ENCODE measurements at regions not wholly inside any gene's neighbourhood (a gene's known extent, or its start where the extent isn't known, plus 50 kb on each side); places are given as distances from the start of the nearest gene placed in this dataset.
"Not testable (repeated sequence)": the region's sequence is repeated elsewhere in the genome, so short reads cannot be mapped to it uniquely, and the experiment has no call there.

- CTCF ChIA-PET = no interaction called here
- POLR2A ChIA-PET = no interaction called here
These were observed 578.7 kb upstream of the NRP1 start for GRCh38 chr10:33913194-33913593.

- POLR2A ChIA-PET, CTCF ChIA-PET: not testable (repeated sequence)
These were observed 575.0 kb upstream of the NRP1 start for GRCh38 chr10:33909476-33909875.

GRCh38 chr10:33901166-33901565 is 566.7 kb upstream of the NRP1 start:
- POLR2A ChIA-PET = no interaction called here
- CTCF ChIA-PET = no interaction called here

GRCh38 chr10:33900596-33900995 is 566.1 kb upstream of the NRP1 start:
- ChIA-PET POLR2A (no interaction called here), CTCF (no interaction called here)

GRCh38 chr10:33899578-33900531 is 565.4 kb upstream of the NRP1 start:
- ChIA-PET POLR2A (no interaction called here), CTCF (no interaction called here)

GRCh38 chr10:33897291-33897752 is 562.9 kb upstream of the NRP1 start:
- POLR2A ChIA-PET = no interaction called here
- CTCF ChIA-PET = no interaction called here

GRCh38 chr10:33893506-33893905 is 559.0 kb upstream of the NRP1 start:
- ChIA-PET POLR2A (no interaction called here), CTCF (no interaction called here)

GRCh38 chr10:33889371-33889770 is 554.9 kb upstream of the NRP1 start:
- CTCF ChIA-PET = interaction anchor here (0.5 kb wide), 1 partner anchor 26 kb away, joined by 3 read pairs; no protein-coding TSS in a partner anchor

GRCh38 chr10:33887188-33887587 is 552.7 kb upstream of the NRP1 start:
- POLR2A ChIA-PET = no interaction called here
- CTCF ChIA-PET = no interaction called here

More at GRCh38 chr10:33889371-33889770, 554.9 kb upstream of the NRP1 start:
- POLR2A ChIA-PET = no interaction called here

- CTCF ChIA-PET = no interaction called here
These were observed 551.8 kb upstream of the NRP1 start for GRCh38 chr10:33886299-33886698.

GRCh38 chr10:33884604-33885003 is 550.1 kb upstream of the NRP1 start:
- CTCF ChIA-PET = no interaction called here
- POLR2A ChIA-PET = no interaction called here

More at GRCh38 chr10:33886299-33886698, 551.8 kb upstream of the NRP1 start:
- POLR2A ChIA-PET = no interaction called here

GRCh38 chr10:33883881-33884280 is 549.4 kb upstream of the NRP1 start:
- CTCF ChIA-PET = no interaction called here
- POLR2A ChIA-PET = no interaction called here

- CTCF ChIA-PET = no interaction called here
- POLR2A ChIA-PET = no interaction called here
These were observed 548.5 kb upstream of the NRP1 start for GRCh38 chr10:33882996-33883395.

GRCh38 chr10:33880291-33880690 is 545.8 kb upstream of the NRP1 start:
- ChIA-PET POLR2A (no interaction called here), CTCF (no interaction called here)

GRCh38 chr10:33878238-33878786 is 543.8 kb upstream of the NRP1 start:
- POLR2A ChIA-PET = no interaction called here
- CTCF ChIA-PET = no interaction called here

- POLR2A ChIA-PET = no interaction called here
- CTCF ChIA-PET = no interaction called here
These were observed 542.3 kb upstream of the NRP1 start for GRCh38 chr10:33876584-33877400.

GRCh38 chr10:33875924-33876583 is 541.6 kb upstream of the NRP1 start:
- ChIA-PET CTCF (no interaction called here), POLR2A (no interaction called here)

- CTCF ChIA-PET = no interaction called here
- POLR2A ChIA-PET = no interaction called here
These were observed 536.8 kb upstream of the NRP1 start for GRCh38 chr10:33871061-33871956.

- ChIA-PET POLR2A (no interaction called here), CTCF (no interaction called here)
These were observed 535.0 kb upstream of the NRP1 start for GRCh38 chr10:33869481-33869880.

Data from activated CD8-positive, alpha-beta memory T cell treated with anti-CD3 and anti-CD28 coated beads for 36 hours (primary cell).